ENCODE measurements at regions not wholly inside any gene's neighbourhood (a gene's known extent, or its start where the extent isn't known, plus 50 kb on each side); places are given as distances from the start of the nearest gene placed in this dataset.

DNA sequence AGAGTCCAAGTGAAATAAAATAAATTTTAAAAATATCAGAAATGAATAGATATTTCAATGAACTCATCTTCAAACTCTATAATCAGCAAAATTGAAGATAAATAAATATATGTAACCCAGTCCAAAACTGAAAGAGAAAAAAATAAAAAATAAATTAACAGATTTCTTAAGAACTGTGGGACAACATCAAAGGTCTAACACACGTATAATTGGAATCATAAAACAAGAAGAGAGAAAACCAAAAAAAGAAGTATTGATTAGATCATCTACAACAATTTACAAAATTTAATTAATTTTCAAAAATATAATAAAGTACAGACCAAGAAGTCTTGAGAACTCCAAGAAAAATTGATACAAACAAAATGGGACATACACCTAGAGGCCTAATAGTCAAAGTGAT, 625.8 kb upstream of the SORCS1 start:
- Histone ChIP-seq H3K27me3 (no peaks in the 10 kb centered on the region), H3K27ac (no peak overlapping the region), H3K4me1 (no peaks in the 10 kb centered on the region), H3K4me3 (no peak overlapping the region), H3K9me3 (peaks cover 0 to 25% (median 9%) of the 10 kb centered on the region in 12 donors), H3K36me3 (no peaks in the 10 kb centered on the region)
- ATAC-seq, result no peak
- DNase-seq, result no peak
- 50 to 93% (median 90%) methylated on average over 1 of the region's 1 CpG for WGBS, 4 donors
- TF ChIP-seq, protein P1, sequence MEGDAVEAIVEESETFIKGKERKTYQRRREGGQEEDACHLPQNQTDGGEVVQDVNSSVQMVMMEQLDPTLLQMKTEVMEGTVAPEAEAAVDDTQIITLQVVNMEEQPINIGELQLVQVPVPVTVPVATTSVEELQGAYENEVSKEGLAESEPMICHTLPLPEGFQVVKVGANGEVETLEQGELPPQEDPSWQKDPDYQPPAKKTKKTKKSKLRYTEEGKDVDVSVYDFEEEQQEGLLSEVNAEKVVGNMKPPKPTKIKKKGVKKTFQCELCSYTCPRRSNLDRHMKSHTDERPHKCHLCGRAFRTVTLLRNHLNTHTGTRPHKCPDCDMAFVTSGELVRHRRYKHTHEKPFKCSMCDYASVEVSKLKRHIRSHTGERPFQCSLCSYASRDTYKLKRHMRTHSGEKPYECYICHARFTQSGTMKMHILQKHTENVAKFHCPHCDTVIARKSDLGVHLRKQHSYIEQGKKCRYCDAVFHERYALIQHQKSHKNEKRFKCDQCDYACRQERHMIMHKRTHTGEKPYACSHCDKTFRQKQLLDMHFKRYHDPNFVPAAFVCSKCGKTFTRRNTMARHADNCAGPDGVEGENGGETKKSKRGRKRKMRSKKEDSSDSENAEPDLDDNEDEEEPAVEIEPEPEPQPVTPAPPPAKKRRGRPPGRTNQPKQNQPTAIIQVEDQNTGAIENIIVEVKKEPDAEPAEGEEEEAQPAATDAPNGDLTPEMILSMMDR (IDR thresholded peaks at IDR 0.05), result no peak
- TF ChIP-seq POLR2A (IDR thresholded peaks at IDR 0.05), result no peak
- intact Hi-C loops (cut with DNase I), result no loop called here

DNA sequence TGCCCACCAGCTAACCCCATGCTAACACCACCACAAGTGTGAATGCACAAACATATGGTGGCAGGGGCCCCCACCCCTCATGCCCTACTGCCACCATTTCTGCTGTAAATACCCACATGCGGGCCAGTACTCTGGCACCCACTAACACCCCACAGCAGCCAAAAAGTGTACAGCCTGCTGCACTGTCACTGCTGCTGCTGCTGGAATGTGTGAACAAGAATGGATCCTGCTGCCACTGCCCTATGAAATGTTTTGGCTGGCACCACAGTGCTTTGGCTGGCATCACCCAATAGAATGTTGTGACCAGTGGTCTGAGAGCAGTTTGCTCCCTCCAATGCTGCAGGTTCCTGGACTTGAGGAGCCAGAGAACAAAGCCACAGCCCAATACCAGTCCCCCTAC, 606.6 kb upstream of the SORCS1 start:
- 94 to 100% (median 98%) methylated on average over 1 of the region's 1 CpG for WGBS, 4 donors
- ATAC-seq, result no peak
- no peaks in the 10 kb centered on the region for H3K4me1 ChIP-seq
- intact Hi-C loops (cut with DNase I), result no loop called here
- peaks cover 0 to 31% (median 10%) of the 10 kb centered on the region in 12 donors for H3K9me3 ChIP-seq
- no peak overlapping the region for H3K4me3 ChIP-seq
- H3K36me3 ChIP-seq, result no peaks in the 10 kb centered on the region
- no peak for DNase-seq
- no peaks in the 10 kb centered on the region for H3K27me3 ChIP-seq
- H3K27ac ChIP-seq, result no peak overlapping the region
- TF ChIP-seq, protein P1 (IDR thresholded peaks at IDR 0.05), result no peak
- no peak for TF ChIP-seq POLR2A (IDR thresholded peaks at IDR 0.05)

DNA sequence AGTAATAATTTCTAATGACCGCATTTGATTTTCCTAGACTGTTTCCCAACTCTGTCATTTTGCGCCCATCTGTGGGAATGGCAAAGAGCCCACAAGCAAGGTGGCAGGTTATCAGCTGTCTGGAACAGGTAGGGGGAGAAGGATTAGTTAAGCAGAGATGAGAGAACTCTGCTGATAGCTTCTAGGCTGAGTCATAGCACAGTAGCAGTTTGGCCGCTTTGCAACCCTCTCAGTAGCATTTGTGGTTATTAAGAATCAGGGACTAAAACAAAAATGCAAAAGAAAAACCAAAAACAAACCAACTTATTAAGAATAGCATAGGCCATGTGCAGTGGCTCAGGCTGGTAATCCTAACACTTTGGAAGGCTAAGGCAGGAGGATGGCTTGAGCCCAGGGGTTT, 602.7 kb upstream of the SORCS1 start:
- peaks cover 0 to 5% (median 0%) of the 10 kb centered on the region in 12 donors for H3K9me3 ChIP-seq

DNA sequence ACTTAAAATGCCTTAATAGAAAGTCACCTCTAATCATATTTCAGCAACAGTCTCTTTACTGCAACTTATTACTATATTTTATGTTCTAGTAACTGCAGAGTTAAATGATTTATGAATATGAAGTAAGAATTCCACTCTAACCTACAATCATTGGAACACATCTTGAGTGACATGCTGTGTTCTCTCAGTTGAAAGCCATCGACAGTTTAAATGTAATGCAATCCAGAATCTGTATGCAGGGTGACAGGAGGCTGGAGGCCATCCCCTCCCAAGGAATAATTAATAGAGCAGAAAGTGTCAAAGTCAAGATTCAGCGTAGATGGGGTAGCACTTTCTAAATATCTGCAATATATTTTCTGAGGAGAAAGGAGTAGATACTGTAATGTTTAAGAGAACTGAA, 590.3 kb upstream of the SORCS1 start:
- WGBS, 4 donors, result 75 to 88% (median 81%) methylated on average over 2 of the region's 2 CpGs
- no peaks in the 10 kb centered on the region for H3K9me3 ChIP-seq
- no peak for ATAC-seq
- H3K36me3 ChIP-seq, result no peaks in the 10 kb centered on the region
- H3K27me3 ChIP-seq, result no peaks in the 10 kb centered on the region
- H3K27ac ChIP-seq, result no peak overlapping the region
- no peak overlapping the region for H3K4me3 ChIP-seq
- intact Hi-C loops (cut with DNase I), result no loop called here
- DNase-seq, result no peak
- no peaks in the 10 kb centered on the region for H3K4me1 ChIP-seq
- TF ChIP-seq, protein P1 (IDR thresholded peaks at IDR 0.05), result no peak
- no peak for TF ChIP-seq POLR2A (IDR thresholded peaks at IDR 0.05)

More for the DNA sequence above, 602.7 kb upstream of the SORCS1 start:
- Histone ChIP-seq H3K4me1 (no peaks in the 10 kb centered on the region), H3K27me3 (no peaks in the 10 kb centered on the region), H3K36me3 (no peaks in the 10 kb centered on the region), H3K4me3 (no peak overlapping the region), H3K27ac (no peak overlapping the region)
- TF ChIP-seq, protein P1 (IDR thresholded peaks at IDR 0.05), result no peak
- TF ChIP-seq POLR2A (IDR thresholded peaks at IDR 0.05), result no peak
- DNase-seq, result no peak
- no peak for ATAC-seq
- intact Hi-C loops (cut with DNase I), result no loop called here
- WGBS, 4 donors, result 73 to 92% (median 83%) methylated on average over 3 of the region's 3 CpGs

All from heart left ventricle (tissue), 16 donors.